ENCODE measurements at regions not wholly inside any gene's neighbourhood (a gene's known extent, or its start where the extent isn't known, plus 50 kb on each side); places are given as distances from the start of the nearest gene placed in this dataset.
"Not testable (repeated sequence)": the region's sequence is repeated elsewhere in the genome, so short reads cannot be mapped to it uniquely, and the experiment has no call there.

DNA sequence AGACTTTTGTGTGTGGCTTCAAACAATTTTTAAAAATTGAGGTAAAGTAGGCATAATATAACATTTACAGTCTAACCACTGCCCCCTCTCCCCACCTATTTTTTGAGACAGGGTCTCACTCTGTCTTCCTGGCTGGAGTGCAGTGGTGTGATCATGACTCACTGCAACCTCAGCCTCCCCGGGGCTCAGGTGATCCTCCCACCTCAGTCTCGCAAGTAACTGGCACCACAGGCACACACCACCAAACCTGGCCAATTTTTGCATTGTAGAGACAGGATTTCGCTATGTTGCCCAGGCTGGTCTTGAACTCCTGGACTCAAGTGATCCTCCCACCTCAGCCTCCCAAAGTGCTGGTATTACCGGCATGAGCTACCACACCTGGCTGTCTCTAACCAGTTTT lies 161.8 kb downstream of the GOSR1 start:
- not testable (repeated sequence) for DNase-seq (ENCODE audit: low read depth)

DNA sequence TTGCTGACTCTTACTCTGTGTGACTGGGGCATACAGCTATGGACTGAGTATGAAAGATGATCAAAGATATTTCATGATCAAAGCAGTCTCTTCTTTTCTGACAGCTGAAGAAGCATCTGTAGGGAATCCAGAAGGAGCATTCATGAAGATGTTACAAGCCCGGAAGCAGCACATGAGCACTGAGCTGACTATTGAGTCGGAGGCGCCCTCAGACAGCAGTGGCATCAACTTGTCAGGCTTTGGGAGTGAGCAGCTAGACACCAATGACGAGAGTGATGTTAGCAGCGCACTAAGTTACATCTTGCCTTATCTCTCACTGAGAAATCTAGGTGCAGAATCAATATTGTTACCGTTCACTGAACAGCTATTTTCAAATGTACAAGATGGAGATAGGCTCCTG lies 154.4 kb downstream of the GOSR1 start:
- DNase-seq (ENCODE audit: low read depth), result not testable (repeated sequence)

DNA sequence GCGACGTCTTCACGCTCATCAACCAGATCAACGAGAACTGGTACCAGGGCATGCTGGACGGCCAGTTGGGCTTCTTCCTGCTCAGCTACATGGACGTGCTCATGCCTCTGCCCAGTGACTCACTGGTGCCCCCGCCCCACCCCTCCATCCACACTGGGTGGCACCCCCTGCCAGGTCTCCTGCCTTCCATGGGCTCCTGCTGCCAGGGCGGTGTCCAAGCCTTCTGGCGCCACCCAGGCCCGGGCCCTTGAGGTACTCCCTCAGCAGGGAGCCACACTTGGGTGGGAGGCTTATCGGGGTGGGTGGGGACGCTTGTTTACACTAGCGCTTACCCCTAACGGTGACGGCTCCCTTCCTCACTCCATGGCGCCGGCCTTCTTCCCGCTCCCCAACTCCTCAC lies 148.2 kb downstream of the GOSR1 start:
- not testable (repeated sequence) for DNase-seq (ENCODE audit: low read depth)

DNA sequence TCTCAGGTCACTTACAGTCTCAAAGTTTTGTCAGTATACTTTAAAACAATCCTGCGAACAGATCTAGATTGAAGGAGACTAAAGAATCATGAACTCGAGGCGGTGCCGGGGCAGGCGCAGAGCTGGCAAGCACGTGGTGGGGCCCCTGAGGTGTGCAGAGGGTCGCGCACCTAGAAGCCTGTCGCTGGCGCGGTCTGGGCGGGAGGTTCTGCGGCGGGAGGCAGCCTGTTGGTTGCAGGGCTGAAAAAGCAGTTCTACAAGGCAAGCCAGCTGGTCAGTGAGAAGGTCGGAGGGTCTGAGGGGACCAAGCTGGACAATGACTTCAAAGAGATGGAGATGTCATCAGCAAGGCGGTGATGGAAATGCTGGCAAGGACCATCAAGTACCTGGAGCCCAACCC lies 147.0 kb downstream of the GOSR1 start:
- DNase-seq (ENCODE audit: low read depth), result not testable (repeated sequence)

DNA sequence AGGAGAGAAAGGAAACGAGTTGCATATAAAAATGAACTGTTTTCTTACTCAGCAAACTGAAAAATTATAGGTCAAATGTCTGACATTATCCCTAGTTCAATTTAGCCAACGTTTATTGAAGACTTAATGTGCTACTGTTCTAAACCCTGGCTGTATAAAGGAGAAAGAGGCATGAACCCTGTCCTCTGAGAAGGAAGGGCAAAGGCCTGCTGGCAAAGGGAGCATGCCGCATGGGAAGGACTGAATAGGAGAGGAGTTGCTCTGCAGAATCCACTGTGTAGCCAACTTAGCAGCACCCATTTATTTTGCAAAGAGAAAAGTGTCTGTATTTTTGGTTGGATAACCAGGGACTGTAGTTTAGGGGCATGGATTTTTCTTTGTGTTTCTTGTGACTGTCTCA lies 132.5 kb downstream of the GOSR1 start:
- not testable (repeated sequence) for DNase-seq (ENCODE audit: low read depth)

DNA sequence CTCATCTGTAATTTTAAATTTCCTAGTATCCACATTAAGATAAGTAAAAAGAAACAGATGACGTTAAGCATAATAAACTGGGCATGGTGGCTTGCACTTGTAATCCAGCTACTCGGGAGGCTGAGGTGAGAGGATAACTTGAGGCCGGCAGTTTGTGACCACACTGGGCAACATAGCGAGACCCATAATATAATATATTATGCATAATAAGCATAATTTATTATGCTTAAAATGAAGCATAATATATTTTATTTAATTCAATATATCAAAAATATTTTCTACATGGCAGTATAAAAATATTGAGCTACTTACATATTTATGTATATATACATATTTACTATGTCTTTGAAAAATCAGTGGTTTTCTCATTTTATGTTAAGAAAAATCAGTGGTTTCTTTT lies 128.3 kb downstream of the GOSR1 start:
- no peak for DNase-seq (ENCODE audit: low read depth)

DNA sequence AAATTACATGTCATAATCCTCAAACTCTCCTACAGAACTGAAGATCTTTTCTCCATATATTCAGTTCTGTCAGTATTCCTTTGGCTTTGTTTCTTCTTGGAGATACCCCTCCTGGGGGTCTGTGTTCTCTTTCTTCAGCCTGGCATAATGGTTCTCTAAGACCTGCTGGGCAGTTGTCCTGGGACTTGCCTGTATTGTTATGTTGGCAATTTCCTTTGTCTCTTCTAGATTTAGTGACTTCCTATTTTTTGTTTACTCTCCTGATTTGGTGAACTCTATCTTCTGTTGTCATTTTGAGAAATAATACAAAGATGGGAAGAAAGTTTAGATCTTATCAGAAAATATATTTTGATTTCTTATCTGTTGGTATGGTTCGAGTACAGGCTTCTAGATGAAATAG lies 127.8 kb downstream of the GOSR1 start:
- DNase-seq (ENCODE audit: low read depth), result no peak

DNA sequence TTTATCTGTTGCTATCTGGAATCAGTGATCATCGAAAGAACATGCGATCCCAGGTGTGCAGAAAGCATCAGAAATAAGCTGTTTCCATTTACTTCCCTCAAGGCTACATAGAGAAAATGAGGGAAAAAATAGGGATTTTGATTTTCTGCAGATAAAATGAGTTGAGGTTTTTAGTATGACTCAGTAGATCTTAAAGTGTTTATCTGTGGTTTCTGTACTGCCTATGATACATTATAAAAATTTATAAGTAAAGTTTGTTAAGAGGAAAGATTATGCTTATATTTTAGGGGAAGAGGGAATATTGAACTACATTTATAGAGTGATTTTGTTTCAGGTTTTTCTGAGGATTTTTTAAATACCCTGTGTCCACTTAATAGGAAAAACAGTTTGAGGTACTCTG lies 125.2 kb downstream of the GOSR1 start:
- not testable (repeated sequence) for DNase-seq (ENCODE audit: low read depth)

DNA sequence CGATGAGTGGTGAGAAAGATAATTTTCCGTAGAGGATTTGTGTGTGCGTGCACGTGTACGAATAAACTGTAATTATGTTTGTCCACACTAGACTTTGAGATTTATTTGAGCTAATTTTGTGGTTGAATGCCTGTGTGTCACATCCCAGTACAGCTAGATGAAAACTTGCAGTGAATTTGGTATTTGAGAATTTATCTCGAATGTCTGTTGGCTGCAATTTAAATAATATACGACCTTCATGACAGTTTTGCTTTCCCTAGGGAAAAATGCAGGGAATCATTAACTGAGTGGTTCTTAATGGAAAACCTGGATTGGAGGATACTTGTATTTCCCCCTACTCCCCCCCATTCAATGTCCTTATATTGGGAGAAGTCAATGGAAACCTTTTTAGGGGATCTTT lies 124.8 kb downstream of the GOSR1 start:
- DNase-seq (ENCODE audit: low read depth), result not testable (repeated sequence)

DNA sequence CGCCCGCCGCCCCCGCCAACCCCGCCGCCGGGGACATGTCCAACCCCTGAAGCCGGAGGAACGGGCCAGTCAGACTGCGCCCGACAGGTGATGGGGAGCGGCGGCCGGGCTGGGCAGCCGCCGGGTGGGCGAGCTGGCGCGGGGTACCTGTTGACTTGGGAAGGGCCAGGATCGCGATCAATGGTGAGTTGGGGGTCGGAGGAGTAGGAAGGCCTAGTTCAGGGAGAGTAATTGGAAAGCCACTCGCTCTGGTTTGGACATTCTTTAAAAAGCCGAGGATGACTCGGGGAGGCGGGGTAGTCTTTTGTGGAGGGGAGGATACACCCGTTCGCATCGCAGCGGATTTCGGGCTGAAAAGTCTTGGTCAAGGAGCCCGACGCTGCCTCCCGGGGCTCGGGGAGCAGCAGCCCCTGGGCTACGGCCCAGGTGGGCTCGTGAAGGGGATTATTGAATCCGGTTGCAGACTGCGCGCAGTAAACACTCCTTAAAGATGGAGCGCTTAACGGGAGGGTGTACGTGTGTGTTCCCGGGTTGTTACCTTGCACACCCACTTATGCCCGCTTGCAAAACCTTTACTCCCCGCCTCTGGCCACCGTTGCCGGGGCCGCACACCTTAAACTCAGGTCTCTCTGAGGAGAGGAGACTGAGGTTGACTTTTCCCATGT lies 123.8 kb downstream of the GOSR1 start:
- no peak for DNase-seq (ENCODE audit: low read depth)

DNA sequence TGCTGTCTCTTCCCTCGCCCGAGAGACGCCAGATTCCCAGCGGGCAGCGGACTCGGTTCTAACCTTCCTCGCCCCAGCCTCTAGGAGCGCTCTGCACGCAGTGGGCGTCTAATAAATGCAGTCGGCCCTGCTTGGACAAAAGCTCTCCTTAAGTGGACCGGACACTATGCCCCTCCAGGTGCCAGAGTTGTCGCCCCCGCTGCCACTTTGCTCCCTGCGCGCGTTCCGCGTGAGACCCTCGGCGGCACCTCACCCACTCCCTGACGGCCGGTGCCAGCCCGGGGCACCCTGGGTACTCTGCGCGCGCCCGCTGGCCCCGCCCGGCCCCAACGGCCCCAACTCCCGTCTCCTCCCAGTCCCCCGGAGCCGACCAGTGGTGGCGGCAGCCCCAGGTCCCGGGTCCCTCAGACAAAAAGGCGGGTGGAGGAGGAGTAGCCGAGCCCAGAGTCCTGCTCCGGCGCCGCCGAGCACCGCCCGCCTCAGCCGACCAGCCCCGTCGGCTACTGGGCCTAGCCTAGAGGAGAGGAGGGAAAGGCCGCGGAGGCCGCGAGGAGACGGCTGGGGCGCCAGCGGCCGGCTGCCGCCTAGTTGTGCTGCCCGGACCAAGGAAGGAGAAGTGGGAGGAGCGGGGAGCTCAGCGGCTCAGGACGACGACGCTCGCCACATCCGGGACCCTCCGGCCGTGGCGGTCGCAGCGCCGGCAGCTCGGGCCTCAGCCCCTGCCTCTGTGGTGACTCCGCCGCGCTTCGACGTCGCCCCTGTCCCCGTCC lies 123.0 kb downstream of the GOSR1 start:
- peak; percentile 17 for DNase-seq (ENCODE audit: low read depth)

DNA sequence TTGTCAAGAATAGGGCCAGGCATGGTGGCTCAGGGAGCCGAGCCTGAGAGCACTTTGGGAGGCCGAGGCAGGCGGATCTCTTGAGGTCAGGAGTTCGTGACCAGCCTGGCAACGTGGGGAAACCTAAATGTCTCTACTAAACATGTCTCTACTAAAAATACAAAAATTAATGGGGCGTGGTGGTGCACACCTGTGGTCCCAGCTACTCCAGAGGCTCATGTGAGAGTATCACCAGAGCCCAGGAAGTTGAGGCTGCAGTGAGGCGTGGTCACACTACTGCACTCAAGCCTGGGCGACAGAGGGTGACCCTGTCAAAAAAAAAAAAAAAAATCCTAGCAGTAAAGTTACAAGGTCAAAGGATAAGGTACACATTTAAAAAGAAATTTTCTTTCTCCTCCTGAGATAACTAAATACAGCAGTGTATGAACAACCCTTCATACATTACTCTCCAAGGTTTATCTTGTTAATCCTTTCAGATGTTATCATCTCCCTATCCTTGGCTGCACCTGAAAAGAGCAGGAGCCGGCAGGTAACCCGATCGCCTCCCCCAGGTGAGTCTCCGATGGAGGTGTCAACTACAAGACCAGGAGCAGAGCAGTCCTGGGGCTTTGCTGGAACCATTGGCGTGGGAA lies 122.3 kb downstream of the GOSR1 start:
- DNase-seq (ENCODE audit: low read depth), result no peak

DNA sequence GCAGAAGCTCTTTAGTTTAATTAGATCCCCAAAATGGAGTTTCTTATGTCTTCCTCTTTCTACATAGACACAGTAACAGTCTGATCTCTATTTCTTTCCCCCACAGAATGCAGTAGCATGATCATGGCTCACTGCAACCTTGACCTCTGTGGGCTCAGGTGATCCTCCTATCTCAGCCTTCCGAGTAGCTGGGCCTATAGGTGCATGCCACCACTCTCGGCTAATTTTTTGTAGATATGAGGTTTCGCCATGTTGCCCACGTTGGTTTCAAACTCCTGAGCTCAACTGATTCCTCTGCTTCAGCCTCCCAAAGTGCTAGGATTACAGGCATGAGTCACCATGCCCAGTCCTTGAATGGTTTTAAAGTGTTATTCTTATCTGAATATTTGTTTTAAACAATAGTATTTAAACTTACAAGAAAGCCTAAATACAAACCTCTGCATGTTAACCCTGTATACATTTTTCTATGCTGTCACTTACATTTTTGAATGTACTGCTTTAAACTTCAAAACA lies 120.6 kb downstream of the GOSR1 start:
- no peak for DNase-seq (ENCODE audit: low read depth)

DNA sequence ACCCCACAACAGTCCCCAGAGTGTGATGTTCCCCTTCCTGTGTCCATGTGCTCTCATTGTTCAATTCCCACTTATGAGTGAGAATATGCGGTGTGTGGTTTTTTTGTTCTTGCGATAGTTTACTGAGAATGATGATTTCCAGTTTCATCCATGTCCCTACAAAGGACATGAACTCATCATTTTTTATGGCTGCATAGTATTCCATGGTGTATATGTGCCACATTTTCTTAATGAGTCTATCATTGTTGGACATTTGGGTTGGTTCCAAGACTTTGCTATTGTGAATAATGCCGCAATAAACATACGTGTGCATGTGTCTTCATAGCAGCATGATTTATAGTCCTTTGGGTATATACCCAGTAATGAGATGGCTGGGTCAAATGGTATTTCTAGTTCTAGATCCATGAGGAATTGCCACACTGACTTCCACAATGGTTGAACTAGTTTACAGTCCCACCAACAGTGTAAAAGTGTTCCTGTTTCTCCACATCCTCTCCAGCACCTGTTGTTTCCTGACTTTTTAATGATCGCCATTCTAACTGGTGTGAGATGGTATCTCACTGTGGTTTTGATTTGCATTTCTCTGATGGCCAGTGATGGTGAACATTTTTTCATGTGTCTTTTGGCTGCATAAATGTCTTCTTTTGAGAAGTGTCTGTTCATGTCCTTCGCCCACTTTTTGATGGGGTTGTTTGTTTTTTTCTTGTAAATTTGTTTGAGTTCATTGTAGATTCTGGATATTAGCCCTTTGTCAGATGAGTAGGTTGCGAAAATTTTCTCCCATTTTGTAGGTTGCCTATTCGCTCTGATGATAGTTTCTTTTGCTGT lies 120.0 kb downstream of the GOSR1 start:
- DNase-seq (ENCODE audit: low read depth), result not testable (repeated sequence)

DNA sequence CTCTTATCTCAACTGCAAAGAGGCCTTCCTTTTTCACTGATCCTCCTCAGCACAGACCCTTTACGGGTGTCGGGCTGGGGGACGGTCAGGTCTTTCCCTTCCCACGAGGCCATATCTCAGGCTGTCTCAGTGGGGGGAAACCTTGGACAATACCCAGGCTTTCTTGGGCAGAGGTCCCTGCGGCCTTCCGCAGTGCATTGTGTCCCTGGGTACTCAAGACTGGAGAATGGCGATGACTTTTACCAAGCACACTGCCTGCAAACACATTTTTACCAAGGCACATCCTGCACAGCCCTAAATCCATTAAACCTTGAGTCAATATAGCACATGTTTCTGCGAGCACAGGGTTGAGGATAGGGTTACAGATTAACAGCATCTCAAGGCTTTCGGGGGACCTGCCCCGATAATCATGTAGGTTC lies 117.8 kb downstream of the GOSR1 start:
- not testable (repeated sequence) for DNase-seq (ENCODE audit: low read depth)

DNA sequence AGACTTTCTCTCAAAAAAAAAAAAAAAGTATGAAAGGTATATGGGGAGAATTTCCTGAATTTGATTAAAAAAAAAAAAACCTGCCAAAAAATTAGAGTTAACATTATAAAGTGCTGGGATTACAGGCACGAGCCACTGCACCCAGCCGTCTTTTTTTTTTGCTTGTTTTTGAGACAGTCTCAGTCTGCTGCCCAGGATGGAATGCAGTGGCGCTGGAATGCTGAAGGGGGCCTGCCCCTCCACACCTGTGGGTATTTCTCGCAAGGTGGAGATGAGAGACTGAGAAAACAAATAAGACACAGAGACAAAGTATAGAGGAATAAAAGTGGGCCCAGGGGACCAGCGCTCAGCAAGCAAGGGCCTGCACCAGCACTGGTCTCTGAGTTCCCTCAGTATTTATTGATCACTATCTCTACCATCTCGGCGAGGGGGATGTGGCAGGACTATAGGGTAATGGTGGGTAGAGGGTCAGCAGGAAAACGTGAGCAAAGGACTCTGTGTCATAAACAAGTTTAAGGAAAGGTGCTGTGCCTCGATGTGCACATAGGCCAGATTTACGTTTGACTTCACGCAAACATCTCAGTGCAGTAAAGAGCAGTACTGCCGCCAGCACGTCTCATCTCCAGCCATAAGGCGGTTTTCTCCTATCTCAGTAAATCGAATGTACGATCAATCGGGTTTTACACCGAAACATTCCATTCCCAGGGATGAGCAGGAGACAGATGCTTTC lies 117.2 kb downstream of the GOSR1 start:
- no peak for DNase-seq (ENCODE audit: low read depth)

DNA sequence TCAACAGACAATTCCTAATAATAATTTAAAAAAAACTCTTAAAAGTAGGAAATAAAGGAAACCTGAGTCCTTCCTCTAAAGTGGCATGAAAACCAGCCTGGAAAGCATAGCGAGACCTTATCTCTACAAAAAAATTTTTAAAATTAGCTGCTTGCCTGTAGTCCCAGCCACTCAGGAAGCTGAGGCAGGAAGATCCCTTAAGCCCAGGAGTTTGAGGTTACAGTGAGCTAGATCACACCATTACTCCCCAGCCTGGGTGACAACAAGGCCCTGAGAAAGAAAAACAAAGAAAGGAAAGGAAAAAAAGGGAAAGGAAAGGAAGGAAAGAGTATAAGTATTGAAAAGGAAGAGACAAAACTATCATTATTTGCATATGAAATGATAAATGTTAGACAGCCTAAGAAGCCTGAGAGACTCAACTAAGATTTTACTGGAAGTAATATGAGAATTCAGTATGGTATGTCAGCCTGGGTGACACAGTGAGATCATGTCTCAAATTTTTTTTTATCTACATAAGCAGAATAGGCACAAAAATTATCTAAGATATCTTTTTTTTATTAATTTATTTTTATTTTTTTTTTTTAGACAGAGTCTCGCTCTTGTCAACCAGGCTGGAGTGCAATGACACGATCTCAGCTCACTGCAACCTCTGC lies 113.0 kb downstream of the GOSR1 start:
- no peak for DNase-seq (ENCODE audit: low read depth)

DNA sequence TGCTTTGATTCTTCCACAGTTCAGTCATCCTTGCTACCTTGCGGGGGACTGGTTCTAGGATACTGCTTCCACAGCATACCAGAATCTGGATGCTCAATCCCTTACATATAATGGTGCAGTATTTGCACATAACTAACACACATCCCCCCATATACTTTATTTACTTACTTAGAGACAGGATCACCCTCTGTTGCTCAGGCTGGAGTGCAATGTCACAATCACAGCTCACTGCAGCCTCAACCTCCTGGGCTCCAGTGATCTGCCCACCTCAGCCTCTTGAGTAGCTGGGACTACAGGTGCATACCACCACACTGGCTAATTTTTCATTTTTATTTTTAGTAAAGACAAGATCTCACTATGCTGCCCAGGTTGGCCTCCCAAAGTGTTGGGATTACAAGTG lies 112.2 kb downstream of the GOSR1 start:
- DNase-seq (ENCODE audit: low read depth), result no peak

DNA sequence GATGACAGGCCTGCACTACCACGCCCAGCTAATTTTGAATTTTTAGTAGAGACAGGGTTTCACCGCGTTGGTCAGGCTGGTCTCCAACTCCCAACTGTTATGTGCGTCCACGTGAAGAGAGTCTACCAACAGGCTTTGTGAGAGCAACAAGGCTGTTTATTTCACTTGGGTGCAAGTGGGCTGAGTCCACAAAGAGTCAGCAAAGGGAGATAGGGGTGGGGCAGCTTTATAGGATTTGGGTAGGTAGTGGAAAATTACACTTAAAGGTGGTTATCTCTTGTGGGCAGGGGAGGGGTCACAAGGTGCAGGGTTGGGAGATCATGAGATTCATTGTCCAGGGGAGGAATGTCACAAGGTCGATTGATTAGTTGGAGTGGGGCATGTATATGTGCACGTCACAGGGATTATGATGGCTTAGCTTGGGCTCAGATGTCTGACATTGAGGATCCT lies 111.6 kb downstream of the GOSR1 start:
- no peak for DNase-seq (ENCODE audit: low read depth)

DNA sequence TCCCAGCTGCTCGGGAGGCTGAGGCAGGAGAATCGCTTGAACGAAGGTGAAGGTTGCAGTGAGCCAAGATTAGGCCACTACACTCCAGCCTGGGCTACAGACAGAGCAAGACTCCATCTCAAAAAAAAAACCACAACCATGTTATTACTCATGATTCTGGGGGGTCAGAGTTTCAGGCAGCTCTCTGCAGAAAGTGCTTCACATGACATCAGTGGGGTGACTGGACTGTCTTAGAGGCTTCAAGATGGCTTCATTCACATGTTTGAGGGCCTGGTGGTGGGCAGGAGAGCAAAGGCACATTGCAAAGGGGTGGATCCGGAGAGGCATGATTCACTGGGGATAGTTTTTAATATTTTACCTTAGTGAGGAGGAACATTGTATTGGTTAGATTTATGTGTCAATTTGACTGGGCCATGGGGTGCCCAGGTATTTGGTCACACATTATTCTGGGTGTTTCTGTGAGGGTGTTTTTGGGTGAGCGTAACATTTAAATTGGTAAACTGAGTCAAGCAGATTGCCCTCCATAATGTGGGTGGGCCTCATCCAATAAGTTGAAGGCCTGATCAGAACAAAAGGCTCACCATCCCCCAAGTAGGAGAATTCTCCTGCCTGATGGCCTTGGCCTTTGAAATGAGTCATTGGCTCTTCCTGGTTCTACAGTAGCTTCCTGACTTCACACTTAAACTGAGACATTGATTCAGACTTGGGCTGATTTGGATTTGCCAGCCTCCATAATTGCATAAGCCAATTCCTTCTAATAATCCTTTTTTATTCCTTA lies 109.8 kb downstream of the GOSR1 start:
- no peak for DNase-seq (ENCODE audit: low read depth)
